ENCODE measurements at regions not wholly inside any gene's neighbourhood (a gene's known extent, or its start where the extent isn't known, plus 50 kb on each side); places are given as distances from the start of the nearest gene placed in this dataset.

GRCh38 chr6:126167726-126168125 is 172.2 kb upstream of the CENPW start (continued):
- no peak for TF ChIP-seq CHD7 (IDR thresholded peaks at IDR 0.05; ENCODE audit: insufficient replicate concordance, low read length)
- TF ChIP-seq CEBPB (IDR thresholded peaks at IDR 0.05; ENCODE audit: low read depth, low read length), result no peak

Data from H1 (cell line).